H1 (cell line): ENCODE measurements at regions not wholly inside any gene's neighbourhood (a gene's known extent, or its start where the extent isn't known, plus 50 kb on each side); places are given as distances from the start of the nearest gene placed in this dataset.

ENCODE experiments used
- CTCF ChIA-PET: fragments of 300-600 bp; sonication (Branson Sonifier 250); formaldehyde crosslinking; loops from one replicate; lab custom pipeline; 2021; ENCODE audit not compliant: partially characterized antibody; lab: Charles Lee
- POLR2A ChIA-PET: fragments of 300-600 bp; sonication (Branson Sonifier 250); formaldehyde crosslinking; loops from one replicate; lab custom pipeline; 2021; ENCODE audit warnings: inconsistent platforms; ENCODE audit not compliant: partially characterized antibody; lab: Charles Lee
- DNase-seq, 2 experiments: peaks; one replicate each; pipeline versions ENCODE4 v3.0.0 to v3.0.0-alpha.2; 2010 to 2022; ENCODE audit warnings: low spot score in 2 of 2, low read depth in 1 of 2, mixed read lengths in 1 of 2
- FAIRE-seq: peaks from 2 replicates; lab custom pipeline; 2011; peaks lifted over from hg19 to GRCh38; lab: Jason Lieb, UNC
- H2AFZ ChIP-seq: 2 replicates; pipeline ENCODE4 v1.8.1; 2012; ENCODE audit warnings: low read length, inconsistent platforms
- H2AK5ac ChIP-seq: 2 replicates; pipeline ENCODE4 v1.6.1; 2013; ENCODE audit warnings: low read depth, low read length
- H2BK120ac ChIP-seq: replicated peaks from 2 replicates; pipeline ENCODE3; 2013; ENCODE audit warnings: low read depth, low read length, inconsistent platforms
- H2BK12ac ChIP-seq: 2 replicates; pipeline ENCODE4 v1.6.1; 2013; ENCODE audit warnings: low read depth, low read length
- H2BK15ac ChIP-seq: 2 replicates; pipeline ENCODE4 v1.6.1; 2013; ENCODE audit warnings: low read length
- H2BK20ac ChIP-seq: 2 replicates; pipeline ENCODE4 v1.6.1; 2013; ENCODE audit warnings: low read length
- H2BK5ac ChIP-seq: 2 replicates; pipeline ENCODE4 v1.6.1; 2013; ENCODE audit warnings: low read depth, low read length
- H3K14ac ChIP-seq: 2 replicates; pipeline ENCODE4 v1.6.1; 2013; ENCODE audit warnings: inconsistent platforms; ENCODE audit not compliant: insufficient read length
- H3K18ac ChIP-seq: 2 replicates; pipeline ENCODE4 v1.6.1; 2013; ENCODE audit warnings: low read length; ENCODE audit errors: extremely low read depth
- H3K23ac ChIP-seq: 2 replicates; pipeline ENCODE4 v1.6.1; 2013; ENCODE audit warnings: inconsistent platforms; ENCODE audit not compliant: insufficient read length
- H3K23me2 ChIP-seq: 2 replicates; pipeline ENCODE4 v1.6.1; 2013; ENCODE audit warnings: low read depth, low read length
- H3K27ac ChIP-seq: 2 replicates; pipeline ENCODE4 v1.6.1; 2011; ENCODE audit warnings: low read depth, low read length, inconsistent platforms
- H3K27me3 ChIP-seq, 4 experiments: replicated peaks in 1 of 4; 1 replicate in 1 of 4; 2 replicates in 3 of 4; pipeline versions ENCODE4 v1.6.1 to v1.8.1; 2011 to 2013; ENCODE audit warnings: low read length in 3 of 4, mild to moderate bottlenecking in 3 of 4, inconsistent platforms in 2 of 4, mixed read lengths in 2 of 4, moderate library complexity in 1 of 4; ENCODE audit not compliant: control insufficient read depth in 3 of 4, insufficient read depth in 3 of 4; ENCODE audit errors: extremely low read depth in 1 of 4
- H3K36me3 ChIP-seq, 4 experiments: 2 replicates each; pipeline versions ENCODE4 v1.6.1 to v1.8.1; 2011 to 2013; ENCODE audit warnings: mild to moderate bottlenecking in 4 of 4, low read length in 3 of 4, moderate library complexity in 2 of 4, control low read depth in 1 of 4, inconsistent platforms in 1 of 4; ENCODE audit not compliant: insufficient read depth in 4 of 4, control insufficient read depth in 2 of 4
- H3K4ac ChIP-seq: replicated peaks from 2 replicates; pipeline ENCODE3; 2013; ENCODE audit warnings: low read length, low read depth, mixed read lengths, inconsistent platforms; ENCODE audit not compliant: insufficient read length
- H3K4me1 ChIP-seq, 4 experiments: replicated peaks in 1 of 4; 1 replicate in 1 of 4; 2 replicates in 3 of 4; pipeline versions ENCODE4 v1.6.1 to v1.8.1; 2011 to 2013; ENCODE audit warnings: low read length in 3 of 4, inconsistent platforms in 2 of 4, mixed read lengths in 1 of 4; ENCODE audit not compliant: insufficient read depth in 4 of 4, control insufficient read depth in 3 of 4
- H3K4me2 ChIP-seq, 2 experiments: 2 replicates each; pipeline versions ENCODE4 v1.6.1 to v1.8.1; 2011 to 2013; ENCODE audit warnings: low read depth in 2 of 2, low read length in 2 of 2, control low read depth in 1 of 2, inconsistent platforms in 1 of 2, mild to moderate bottlenecking in 1 of 2; ENCODE audit not compliant: insufficient read depth in 1 of 2
- H3K4me3 ChIP-seq, 4 experiments: fragments of 200-600, 300-600 bp in 1 of 4; sonication (generic), shearing (Covaris generic), sonication (Bioruptor Twin) in 1 of 4; 2 replicates each; pipeline versions ENCODE4 v1.5.1 to v1.8.1; 2011 to 2016; ENCODE audit warnings: low read length in 4 of 4, low read depth in 3 of 4, control low read depth in 2 of 4, inconsistent platforms in 2 of 4, mild to moderate bottlenecking in 2 of 4, mixed read lengths in 1 of 4, moderate library complexity in 1 of 4; ENCODE audit not compliant: insufficient read depth in 2 of 4; ENCODE audit errors: extremely low read depth in 1 of 4
- H3K56ac ChIP-seq: replicated peaks from 2 replicates; pipeline ENCODE3; 2013; ENCODE audit warnings: low read depth, mild to moderate bottlenecking, mixed read lengths, low read length, inconsistent platforms; ENCODE audit not compliant: insufficient read length
- H3K79me1 ChIP-seq: 2 replicates; pipeline ENCODE4 v1.6.1; 2013; ENCODE audit warnings: low read depth, low read length, control low read depth
- H3K79me2 ChIP-seq, 2 experiments: 2 replicates each; pipeline versions ENCODE4 v1.6.1 to v1.8.1; 2012 to 2013; ENCODE audit warnings: low read length in 2 of 2, mild to moderate bottlenecking in 2 of 2, inconsistent platforms in 1 of 2; ENCODE audit not compliant: insufficient read depth in 2 of 2, control insufficient read depth in 1 of 2
- H3K9ac ChIP-seq, 4 experiments: replicated peaks in 1 of 4; 1 replicate in 1 of 4; 2 replicates in 3 of 4; pipeline versions ENCODE4 v1.6.1 to v1.8.1; 2011 to 2013; ENCODE audit warnings: low read depth in 3 of 4, low read length in 3 of 4, control low read depth in 2 of 4, mild to moderate bottlenecking in 2 of 4, moderate library complexity in 2 of 4, inconsistent platforms in 1 of 4; ENCODE audit errors: extremely low read depth in 1 of 4
- H3K9me3 ChIP-seq, 2 experiments: 2 replicates each; pipeline versions ENCODE4 v1.6.1 to v1.8.1; 2012 to 2013; ENCODE audit warnings: mild to moderate bottlenecking in 2 of 2, moderate library complexity in 2 of 2, control low read depth in 1 of 2, inconsistent platforms in 1 of 2, low read depth in 1 of 2, low read length in 1 of 2, mixed read lengths in 1 of 2; ENCODE audit not compliant: insufficient read depth in 2 of 2
- H4K20me1 ChIP-seq, 2 experiments: replicated peaks in 1 of 2; 2 replicates each; pipeline versions ENCODE3 to v1.8.1; 2011 to 2013; ENCODE audit warnings: inconsistent platforms in 2 of 2, low read length in 2 of 2, mild to moderate bottlenecking in 1 of 2; ENCODE audit not compliant: insufficient read depth in 2 of 2, control insufficient read depth in 1 of 2
- H4K5ac ChIP-seq: 2 replicates; pipeline ENCODE4 v1.6.1; 2013; ENCODE audit warnings: low read length, low read depth, mixed read lengths, inconsistent platforms; ENCODE audit not compliant: insufficient read length
- H4K8ac ChIP-seq: 2 replicates; pipeline ENCODE4 v1.8.0; 2013; ENCODE audit warnings: mild to moderate bottlenecking, moderate library complexity, low read length, inconsistent platforms; ENCODE audit not compliant: insufficient read depth; ENCODE audit errors: extremely low read depth
- H4K91ac ChIP-seq: replicated peaks from 2 replicates; pipeline ENCODE3; 2013; ENCODE audit warnings: low read length, mixed read lengths, inconsistent platforms; ENCODE audit not compliant: insufficient read length
- ASH2L ChIP-seq: fragments of 200-600, 300-600 bp; sonication (generic); IDR thresholded peaks from one replicate; pipeline ENCODE4 v1.7.1; 2017; ENCODE audit warnings: low read length
- CBX8 ChIP-seq: fragments of 300-800, 300-1000 bp; sonication (generic); IDR thresholded peaks from 2 replicates; pipeline ENCODE4 v1.7.1; 2016; ENCODE audit warnings: low read depth, low read length, borderline replicate concordance
- CREB1 ChIP-seq: IDR thresholded peaks from 2 replicates; pipeline ENCODE4 v1.6.1; 2012; ENCODE audit warnings: inconsistent platforms
- EGR1 ChIP-seq: IDR thresholded peaks from 2 replicates; pipeline ENCODE4 v1.6.1; 2011; ENCODE audit warnings: low read depth, low read length, borderline replicate concordance
- EZH2 ChIP-seq: fragments of 200-600 bp; sonication (generic); IDR thresholded peaks from 2 replicates; pipeline ENCODE4 v1.7.1; 2012; ENCODE audit warnings: low read depth, mild to moderate bottlenecking, moderate library complexity, low read length, inconsistent platforms; ENCODE audit not compliant: severe bottlenecking
- FOSL1 ChIP-seq: IDR thresholded peaks from 2 replicates; pipeline ENCODE4 v1.6.1; 2011; ENCODE audit warnings: mild to moderate bottlenecking, low read depth, low read length, moderate library complexity; ENCODE audit not compliant: insufficient read depth
- GABPA ChIP-seq: IDR thresholded peaks from 2 replicates; pipeline ENCODE4 v1.6.1; 2011; ENCODE audit warnings: mild to moderate bottlenecking, low read length, moderate library complexity, borderline replicate concordance; ENCODE audit not compliant: insufficient read depth
- GTF2F1 ChIP-seq: IDR thresholded peaks from 2 replicates; pipeline ENCODE4 v1.6.1; 2012; ENCODE audit warnings: low read depth, low read length, improper control_type of control experiment, borderline replicate concordance
- KDM1A ChIP-seq: fragments of 200-600, 300-600 bp; sonication (generic); IDR thresholded peaks from 2 replicates; pipeline ENCODE4 v1.7.1; 2016; ENCODE audit warnings: mild to moderate bottlenecking, low read length, borderline replicate concordance
- KDM5A ChIP-seq: fragments of 200-600 bp; IDR thresholded peaks from 2 replicates; pipeline ENCODE4 v1.7.1; 2012; ENCODE audit warnings: mild to moderate bottlenecking, low read length, inconsistent platforms, mixed read lengths
- MAFK ChIP-seq: IDR thresholded peaks from 2 replicates; pipeline ENCODE4 v1.6.1; 2012; ENCODE audit warnings: low read depth, mild to moderate bottlenecking, improper control_type of control experiment, low read length
- RAD21 ChIP-seq, 2 experiments: IDR thresholded peaks in 1 of 2; conservative IDR thresholded peaks in 1 of 2; 2 replicates each; pipeline ENCODE4 v1.6.1; 2011; ENCODE audit warnings: low read depth in 2 of 2, low read length in 2 of 2, improper control_type of control experiment in 1 of 2, inconsistent platforms in 1 of 2, mild to moderate bottlenecking in 1 of 2, moderate library complexity in 1 of 2
- SIRT6 ChIP-seq: IDR thresholded peaks from one replicate; pipeline ENCODE4 v1.7.1; 2012; ENCODE audit warnings: low read length, inconsistent platforms
- SP4 ChIP-seq: IDR thresholded peaks from 2 replicates; pipeline ENCODE4 v1.6.1; 2012; ENCODE audit warnings: low read length, inconsistent platforms
- TAF1 ChIP-seq: IDR thresholded peaks from 2 replicates; pipeline ENCODE4 v1.6.1; 2011; ENCODE audit warnings: mild to moderate bottlenecking, low read depth, low read length
- TAF7 ChIP-seq: optimal IDR thresholded peaks from 2 replicates; pipeline ENCODE3; 2011; ENCODE audit warnings: low read depth, mild to moderate bottlenecking, inconsistent platforms, low read length, moderate library complexity, borderline replicate concordance
- WGBS, 2 experiments: shearing (Covaris generic) in 1 of 2; methylation state at CpG; one replicate each; pipeline versions ENCODE4 v1.1.6 to v1.1.7; 2013 to 2015; ENCODE audit warnings: low lambda C conversion rate in 2 of 2, mixed read lengths in 2 of 2, inconsistent platforms in 1 of 2, low coverage in 1 of 2, missing lambda C conversion rate in 1 of 2; ENCODE audit not compliant: insufficient replicate concordance in 2 of 2, insufficient coverage in 1 of 2, insufficient read length in 1 of 2; ENCODE audit errors: extremely low coverage in 1 of 2, missing lambda C conversion rate in 1 of 2; 5-methylcytosine and 5-hydroxymethylcytosine counted together

DNA sequence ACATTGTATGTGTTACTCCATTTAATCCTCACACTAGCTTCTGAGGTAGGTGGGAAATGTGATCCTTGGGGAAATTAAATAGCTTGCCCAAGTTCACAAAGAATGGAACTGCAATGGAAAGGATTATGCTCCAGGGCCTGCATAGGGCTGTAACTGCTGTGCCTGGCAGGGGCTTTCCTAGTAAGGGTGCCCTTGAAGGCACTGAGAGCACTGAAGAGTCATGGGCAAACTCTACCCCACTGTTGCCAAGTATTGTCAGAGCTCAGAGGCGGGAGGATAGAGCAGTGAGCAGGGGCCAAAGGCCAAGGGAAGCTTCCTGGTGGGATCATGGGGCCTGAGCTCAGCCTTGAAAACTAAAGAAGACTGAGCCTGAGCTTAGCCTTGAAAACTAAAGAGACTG is 133.0 kb upstream of the NALF2 start:
- H3K79me2 ChIP-seq: no peaks in the 10 kb centered on the region
- no peak for DNase-seq
- no peak overlapping the region for H2BK20ac ChIP-seq
- H3K27me3 ChIP-seq: no peaks in the 10 kb centered on the region
- POLR2A ChIA-PET: no interaction called here
- no peak overlapping the region for H3K9ac ChIP-seq
- no peaks in the 10 kb centered on the region for H3K36me3 ChIP-seq
- WGBS, 2 experiments: 89% methylated on average over 1 of the region's 1 CpG; no CpG with 5 or more reads in 1 of the 2 experiments
- H3K23ac ChIP-seq: no peak overlapping the region
- no peak overlapping the region for H3K14ac ChIP-seq
- H4K91ac ChIP-seq: no peak overlapping the region
- H4K8ac ChIP-seq: no peak overlapping the region
- no peak overlapping the region for H2AFZ ChIP-seq
- no peak overlapping the region for H3K4me2 ChIP-seq
- H3K18ac ChIP-seq: no peak overlapping the region
- no peak overlapping the region for H3K4me3 ChIP-seq
- H4K5ac ChIP-seq: no peak overlapping the region
- H2BK5ac ChIP-seq: no peak overlapping the region
- H3K56ac ChIP-seq: no peak overlapping the region
- H4K20me1 ChIP-seq: no peaks in the 10 kb centered on the region
- no peak overlapping the region for H2BK120ac ChIP-seq
- H3K27ac ChIP-seq: no peak overlapping the region
- H3K23me2 ChIP-seq: no peaks in the 10 kb centered on the region
- no peak overlapping the region for H2BK15ac ChIP-seq
- no peaks in the 10 kb centered on the region for H3K79me1 ChIP-seq
- H3K4me1 ChIP-seq: no peaks in the 10 kb centered on the region
- H3K9me3 ChIP-seq: no peaks in the 10 kb centered on the region
- no peak overlapping the region for H2BK12ac ChIP-seq
- no peak for FAIRE-seq
- CTCF ChIA-PET: interaction anchor here (0.7 to 1.7 kb wide), 6 partner anchors 9 to 638 kb away, joined by 3 to 5 read pairs (median 3); no protein-coding TSS in a partner anchor
- H3K4ac ChIP-seq: no peak overlapping the region
- H2AK5ac ChIP-seq: no peak overlapping the region
- TF ChIP-seq FOSL1 (no peak), SIRT6 (no peak), MAFK (no peak), EZH2 (no peak), TAF7 (no peak), CREB1 (no peak), RAD21 (IDR thresholded peaks at IDR 0.05 in 1 of 2, conservative IDR thresholded peaks at IDR 0.05 in 1 of 2; ENCODE audit: low read depth in 2 of 2, low read length in 2 of 2) (no peak), CBX8 (no peak), KDM5A (no peak), TAF1 (no peak), KDM1A (no peak), GABPA (no peak), GTF2F1 (no peak), SP4 (no peak), EGR1 (no peak), ASH2L (no peak)
